GM23338 (cell line): ENCODE measurements at regions not wholly inside any gene's neighbourhood (a gene's known extent, or its start where the extent isn't known, plus 50 kb on each side); places are given as distances from the start of the nearest gene placed in this dataset.

Experiments used
- ATAC-seq: fragments of 200-7000 bp; cut with Tn5 transposase; 3 replicates; pipeline ENCODE4 v1.9.1; 2020
- DNase-seq: peaks from one replicate; pipeline ENCODE4 v3.0.0-alpha.2; 2015; ENCODE audit warnings: low spot score
- H2AFZ ChIP-seq: fragments of 200-600 bp; sonication (generic); 2 replicates; pipeline ENCODE4 v1.8.0; 2016; ENCODE audit warnings: antibody characterized with exemption, mild to moderate bottlenecking, moderate library complexity
- H3F3A ChIP-seq: fragments of 200-600 bp; sonication (generic); replicated peaks from 2 replicates; pipeline ENCODE4 v1.8.0; 2017; ENCODE audit warnings: antibody characterized with exemption, mixed run types, low read depth
- H3K27ac ChIP-seq: fragments of 200-600 bp; sonication (generic); 2 replicates; pipeline ENCODE4 v1.6.1; 2016; ENCODE audit warnings: low read depth
- H3K27me3 ChIP-seq: fragments of 200-600 bp; sonication (generic); 2 replicates; pipeline ENCODE4 v1.8.0; 2016; ENCODE audit warnings: mild to moderate bottlenecking, mixed run types, moderate library complexity; ENCODE audit not compliant: insufficient read depth
- H3K36me3 ChIP-seq: fragments of 200-600 bp; sonication (generic); 2 replicates; pipeline ENCODE4 v1.8.0; 2016; ENCODE audit warnings: mild to moderate bottlenecking; ENCODE audit not compliant: insufficient read depth
- H3K4me1 ChIP-seq: fragments of 200-600 bp; sonication (generic); 2 replicates; pipeline ENCODE4 v1.8.0; 2016; ENCODE audit warnings: mild to moderate bottlenecking, moderate library complexity; ENCODE audit not compliant: insufficient read depth
- H3K4me2 ChIP-seq: fragments of 200-600 bp; sonication (generic); 2 replicates; pipeline ENCODE4 v1.7.1; 2017; ENCODE audit warnings: mixed run types
- H3K4me3 ChIP-seq: fragments of 200-600 bp; sonication (generic); 2 replicates; pipeline ENCODE4 v1.6.1; 2016; ENCODE audit warnings: mixed run types
- H3K79me2 ChIP-seq: fragments of 200-600 bp; sonication (generic); replicated peaks from 2 replicates; pipeline ENCODE4 v1.8.0; 2017; ENCODE audit warnings: mild to moderate bottlenecking; ENCODE audit not compliant: insufficient read depth
- H3K9me2 ChIP-seq: fragments of 200-600 bp; sonication (generic); 2 replicates; pipeline ENCODE4 v1.8.0; 2017; ENCODE audit not compliant: insufficient read depth
- H4K20me1 ChIP-seq: fragments of 200-600 bp; sonication (generic); replicated peaks from 2 replicates; pipeline ENCODE4 v1.8.0; 2017; ENCODE audit warnings: mild to moderate bottlenecking; ENCODE audit not compliant: insufficient read depth
- H3K27ac Mint-ChIP-seq: 2 replicates; pipeline ENCODE4 v1.8.0; 2020; ENCODE audit warnings: inconsistent platforms, mild to moderate bottlenecking, moderate library complexity, mixed read lengths
- H3K27me3 Mint-ChIP-seq: 3 replicates; pipeline ENCODE4 v1.8.0; 2022; ENCODE audit warnings: low read depth, mild to moderate bottlenecking, moderate library complexity, mixed read lengths, inconsistent platforms; ENCODE audit not compliant: insufficient read depth, poor library complexity
- H3K36me3 Mint-ChIP-seq: 3 replicates; pipeline ENCODE4 v1.8.0; 2021; ENCODE audit warnings: low read depth, mild to moderate bottlenecking, inconsistent platforms, moderate library complexity, mixed read lengths
- H3K4me1 Mint-ChIP-seq: 3 replicates; pipeline ENCODE4 v1.8.0; 2020; ENCODE audit warnings: mild to moderate bottlenecking, inconsistent platforms, mixed read lengths
- H3K4me3 Mint-ChIP-seq: 3 replicates; pipeline ENCODE4 v1.8.0; 2021; ENCODE audit warnings: moderate library complexity, mild to moderate bottlenecking, inconsistent platforms, mixed read lengths
- H3K9me3 Mint-ChIP-seq: 3 replicates; pipeline ENCODE4 v1.8.0; 2020; ENCODE audit warnings: moderate library complexity, mild to moderate bottlenecking, inconsistent platforms, mixed read lengths
- CTCF ChIP-seq, 2 experiments: fragments of 200-600 bp in 1 of 2; sonication (generic) in 1 of 2; conservative IDR thresholded peaks; 2 replicates each; pipeline versions ENCODE4 v1.5.1 to v1.6.1; 2016 to 2017; ENCODE audit warnings: antibody characterized with exemption in 2 of 2, low read depth in 2 of 2, mild to moderate bottlenecking in 2 of 2, moderate library complexity in 1 of 2
- ETS1 ChIP-seq: IDR thresholded peaks from 2 replicates; pipeline ENCODE4 v1.6.1; 2016; ENCODE audit warnings: antibody characterized with exemption
- EZH2 ChIP-seq: fragments of 200-600 bp; sonication (generic); IDR thresholded peaks from one replicate; pipeline ENCODE4 v1.8.0; 2017; ENCODE audit warnings: antibody characterized with exemption, mild to moderate bottlenecking, low read depth; ENCODE audit not compliant: unreplicated experiment
- EZH2phosphoT487 ChIP-seq: fragments of 200-600 bp; sonication (generic); IDR thresholded peaks from one replicate; pipeline ENCODE4 v1.8.1; 2018; ENCODE audit warnings: antibody characterized with exemption; ENCODE audit not compliant: unreplicated experiment
- JUNB ChIP-seq: IDR thresholded peaks from one replicate; pipeline ENCODE4 v1.6.1; 2016; ENCODE audit warnings: antibody characterized with exemption; ENCODE audit not compliant: unreplicated experiment
- NANOG ChIP-seq: IDR thresholded peaks from 2 replicates; pipeline ENCODE4 v1.6.1; 2016; ENCODE audit warnings: antibody characterized with exemption, borderline replicate concordance
- POLR2AphosphoS5 ChIP-seq: IDR thresholded peaks from 2 replicates; pipeline ENCODE4 v1.6.1; 2016; ENCODE audit warnings: antibody characterized with exemption, low read depth
- REST ChIP-seq: IDR thresholded peaks from one replicate; pipeline ENCODE4 v1.6.1; 2018; ENCODE audit warnings: antibody characterized with exemption; ENCODE audit not compliant: unreplicated experiment
- STAT1 ChIP-seq: IDR thresholded peaks from one replicate; pipeline ENCODE4 v1.6.1; 2016; ENCODE audit warnings: antibody characterized with exemption; ENCODE audit not compliant: unreplicated experiment
- ZNF114 ChIP-seq: fragments of 250-450 bp; sonication (Bioruptor Pico); IDR thresholded peaks from 2 replicates; pipeline ENCODE4 v1.5.0; 2020; ENCODE audit warnings: mild to moderate bottlenecking, moderate library complexity
- ZNF331 ChIP-seq: fragments of 250-450 bp; sonication (Bioruptor Pico); IDR thresholded peaks from 2 replicates; pipeline ENCODE4 v1.5.0; 2020; ENCODE audit warnings: low read depth, mild to moderate bottlenecking, moderate library complexity

GRCh38 chr18:56545464-56545863 lies 92.9 kb downstream of the TXNL1 start:
- H3K79me2 ChIP-seq = no peaks in the 10 kb centered on the region
- Mint-ChIP-seq H3K36me3 (no peaks in the 10 kb centered on the region), H3K9me3 (no peaks in the 10 kb centered on the region), H3K4me3 (no peak overlapping the region), H3K27me3 (no peaks in the 10 kb centered on the region), H3K4me1 (peaks cover 5% of the 10 kb centered on the region; the same call in 1 of the 3 replicates), H3K27ac (no peak overlapping the region)
- ATAC-seq = no peak
- H3F3A ChIP-seq = no peaks in the 10 kb centered on the region
- H2AFZ ChIP-seq = no peak overlapping the region
- H3K4me2 ChIP-seq = no peak overlapping the region
- 0 out of 2 replicates have a peak, but pooled peaks cover 3% of the 10 kb centered on the region for H3K9me2 ChIP-seq
- no peak overlapping the region for H3K27ac ChIP-seq
- H4K20me1 ChIP-seq = no peaks in the 10 kb centered on the region
- peaks cover 6% of the 10 kb centered on the region; the same call in 1 of the 2 replicates for H3K4me1 ChIP-seq
- no peak overlapping the region for H3K4me3 ChIP-seq
- no peaks in the 10 kb centered on the region for H3K27me3 ChIP-seq
- H3K36me3 ChIP-seq = no peaks in the 10 kb centered on the region
- no peak for DNase-seq
- TF ChIP-seq REST (no peak), ETS1 (no peak), EZH2phosphoT487 (no peak), JUNB (no peak), CTCF (conservative IDR thresholded peaks at IDR 0.05; ENCODE audit: low read depth in 2 of 2) (no peak), STAT1 (no peak), ZNF114 (CRISPR knock-in tag) (no peak), POLR2AphosphoS5 (no peak), EZH2 (no peak), ZNF331 (CRISPR knock-in tag) (no peak)

GRCh38 chr18:56542476-56542875 lies 95.9 kb downstream of the TXNL1 start:
- H3K79me2 ChIP-seq = no peaks in the 10 kb centered on the region
- H3K27ac ChIP-seq = no peak overlapping the region
- no peak overlapping the region for H2AFZ ChIP-seq
- no peaks in the 10 kb centered on the region for H3K36me3 Mint-ChIP-seq
- no peaks in the 10 kb centered on the region for H3K9me3 Mint-ChIP-seq
- no peaks in the 10 kb centered on the region for H3F3A ChIP-seq
- DNase-seq (no peak), ATAC-seq (no peak)
- no peaks in the 10 kb centered on the region for H3K27me3 ChIP-seq
- H3K27me3 Mint-ChIP-seq = peaks cover 3% of the 10 kb centered on the region
- H3K27ac Mint-ChIP-seq = no peak overlapping the region
- H3K36me3 ChIP-seq = no peaks in the 10 kb centered on the region
- no peaks in the 10 kb centered on the region for H4K20me1 ChIP-seq
- H3K9me2 ChIP-seq = no peaks in the 10 kb centered on the region
- no peak overlapping the region for H3K4me3 ChIP-seq
- H3K4me2 ChIP-seq = no peak overlapping the region
- no peak overlapping the region for H3K4me3 Mint-ChIP-seq
- peaks cover 6% of the 10 kb centered on the region; the same call in 1 of the 2 replicates for H3K4me1 ChIP-seq
- peaks cover 5% of the 10 kb centered on the region; the same call in 1 of the 3 replicates for H3K4me1 Mint-ChIP-seq
- TF ChIP-seq NANOG (no peak), REST (no peak)
